Stimulated activated CD8-positive, alpha-beta memory T cell treated with anti-CD3 and anti-CD28 coated beads, Interleukin-15, amount 100 ng/mL, for 1 hour (primary cell): ENCODE measurements at regions not wholly inside any gene's neighbourhood (a gene's known extent, or its start where the extent isn't known, plus 50 kb on each side); places are given as distances from the start of the nearest gene placed in this dataset.
"Not testable (repeated sequence)": the region's sequence is repeated elsewhere in the genome, so short reads cannot be mapped to it uniquely, and the experiment has no call there.

Experiments used
- DNase-seq: peaks from one replicate; pipeline ENCODE4 v3.0.0-alpha.2; 2020; ENCODE audit warnings: low read depth

GRCh38 chr6:168825226-168826077 lies 384.5 kb downstream of the SMOC2 start:
- no peak for DNase-seq

GRCh38 chr6:168823397-168824212 lies 382.6 kb downstream of the SMOC2 start:
- no peak for DNase-seq

GRCh38 chr6:168822376-168822775 lies 381.4 kb downstream of the SMOC2 start:
- DNase-seq: no peak

DNA sequence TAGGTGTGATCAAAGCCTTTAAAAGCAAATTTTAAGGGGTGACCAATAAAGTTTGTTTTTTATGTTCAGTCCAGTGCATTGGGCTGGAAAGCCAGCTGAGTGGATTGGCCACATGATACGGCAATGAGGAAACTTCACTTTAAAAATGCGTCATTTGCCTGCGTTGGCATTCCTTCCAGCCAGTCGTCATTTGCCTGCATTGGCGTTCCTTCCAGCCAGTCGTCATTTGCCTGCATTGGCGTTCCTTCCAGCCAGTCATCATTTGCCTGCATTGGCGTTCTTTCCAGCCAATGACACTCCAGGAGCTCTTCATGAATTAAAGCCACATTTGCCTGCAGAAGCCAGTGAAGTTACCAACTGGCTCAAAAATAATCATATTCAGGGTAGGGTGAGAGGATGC lies 378.6 kb downstream of the SMOC2 start:
- DNase-seq: no peak

DNA sequence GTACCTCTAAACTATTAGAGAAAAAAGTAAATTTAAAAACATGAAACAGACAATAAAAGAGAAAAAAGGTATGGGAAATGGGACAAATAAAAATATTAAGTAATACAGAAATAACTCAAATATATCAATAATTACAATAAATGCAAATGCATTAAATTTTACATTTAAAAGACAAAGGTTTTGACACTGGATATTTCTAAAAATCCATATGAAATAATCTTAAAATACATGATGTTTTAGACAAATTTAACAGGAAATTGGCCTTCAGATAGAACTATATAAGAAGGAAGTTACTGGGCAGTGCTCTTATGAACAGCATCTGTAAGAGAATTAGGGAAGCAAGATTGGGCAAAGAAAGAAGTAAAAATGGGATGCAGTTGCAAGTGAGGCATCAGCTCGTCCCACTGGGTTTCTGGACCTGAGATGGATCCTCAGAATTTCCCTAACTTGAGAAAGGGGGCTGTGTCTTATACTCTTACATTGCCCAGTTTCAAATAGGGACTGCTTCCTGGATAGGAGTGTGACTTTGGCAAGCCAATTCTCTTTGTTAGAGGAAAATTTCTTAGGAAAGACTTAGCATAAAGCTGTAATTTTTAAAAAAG lies 376.7 kb downstream of the SMOC2 start:
- no peak for DNase-seq

- DNase-seq: no peak
Observed at GRCh38 chr6:168815229-168815628, 374.2 kb downstream of the SMOC2 start.

DNA sequence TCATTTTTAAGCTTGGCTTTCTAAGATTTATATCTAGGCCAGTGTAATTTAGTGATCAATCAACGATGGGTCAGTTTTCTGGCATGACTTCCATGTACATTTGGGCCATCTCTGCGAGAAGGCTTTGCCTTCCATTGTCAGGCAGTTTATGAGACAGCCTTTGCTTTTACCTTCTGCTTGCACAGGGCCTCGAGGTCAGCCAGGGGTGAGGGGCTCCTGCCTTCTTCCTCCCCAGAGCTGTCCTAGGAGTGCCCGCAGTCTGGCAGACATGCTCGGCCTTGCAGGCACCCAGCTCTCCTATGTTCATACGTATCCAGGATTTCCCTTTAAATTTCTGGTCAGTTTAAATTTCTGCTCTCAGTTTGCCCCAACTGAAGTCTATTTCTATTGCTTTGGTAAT lies 367.2 kb downstream of the SMOC2 start:
- DNase-seq: no peak

DNA sequence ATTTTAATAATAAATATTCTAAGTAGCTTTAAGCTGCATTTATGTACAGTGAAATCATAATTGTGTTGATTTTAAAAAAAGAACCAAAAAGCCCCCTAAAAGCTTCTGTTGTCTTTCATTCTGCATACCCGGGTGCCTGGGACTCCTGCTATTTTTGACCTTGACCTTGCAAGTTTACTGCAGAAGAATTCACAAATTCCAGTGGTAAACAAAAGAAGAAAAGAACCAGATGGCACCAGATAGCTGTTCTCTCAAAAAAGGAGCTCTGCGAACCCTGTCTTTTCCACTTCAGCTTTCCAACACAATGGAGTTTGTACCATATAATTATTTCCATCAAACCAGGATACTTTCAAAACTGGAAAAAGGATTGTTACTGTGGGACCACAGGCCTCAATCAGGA lies 363.3 kb downstream of the SMOC2 start:
- DNase-seq: no peak

DNA sequence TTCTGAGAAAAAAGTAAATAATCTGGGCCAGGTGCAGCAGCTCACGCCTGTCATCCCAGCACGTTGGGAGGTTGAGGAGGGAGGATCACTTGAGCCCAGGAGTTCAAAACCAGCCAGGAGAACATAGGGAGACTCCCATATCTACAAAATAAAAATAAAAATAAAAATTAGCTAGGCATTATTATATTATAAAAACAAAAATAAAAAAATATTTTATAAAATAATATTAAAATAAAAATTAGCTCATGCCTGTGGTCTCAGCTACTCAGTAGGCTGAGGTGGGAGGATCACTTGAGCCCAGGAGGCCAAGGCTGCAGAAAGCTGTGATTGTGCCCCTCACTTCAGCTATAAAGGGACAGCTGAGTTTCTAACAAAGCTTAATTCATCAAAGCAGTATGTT lies 362.9 kb downstream of the SMOC2 start:
- no peak for DNase-seq

DNA sequence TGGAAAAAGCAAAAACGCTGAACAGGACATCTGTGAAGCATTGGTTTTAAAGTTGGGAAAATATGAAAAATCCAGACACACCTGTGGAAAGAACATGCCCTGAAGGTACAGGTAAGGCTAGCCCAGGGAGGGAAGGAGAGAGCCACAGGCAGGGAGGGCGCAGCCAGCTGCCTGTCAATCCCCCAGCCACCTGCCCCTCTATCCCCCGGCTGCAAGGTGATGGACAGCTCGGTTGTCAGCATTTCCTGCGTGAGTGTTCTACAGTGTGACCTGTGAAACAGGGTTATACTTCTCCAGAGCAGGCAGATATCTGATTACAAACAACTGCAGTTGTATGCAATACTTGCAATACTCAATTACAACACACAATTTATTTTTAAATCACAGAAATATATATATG lies 358.1 kb downstream of the SMOC2 start:
- DNase-seq: no peak

GRCh38 chr6:168796106-168796505 lies 355.1 kb downstream of the SMOC2 start:
- no peak for DNase-seq

DNA sequence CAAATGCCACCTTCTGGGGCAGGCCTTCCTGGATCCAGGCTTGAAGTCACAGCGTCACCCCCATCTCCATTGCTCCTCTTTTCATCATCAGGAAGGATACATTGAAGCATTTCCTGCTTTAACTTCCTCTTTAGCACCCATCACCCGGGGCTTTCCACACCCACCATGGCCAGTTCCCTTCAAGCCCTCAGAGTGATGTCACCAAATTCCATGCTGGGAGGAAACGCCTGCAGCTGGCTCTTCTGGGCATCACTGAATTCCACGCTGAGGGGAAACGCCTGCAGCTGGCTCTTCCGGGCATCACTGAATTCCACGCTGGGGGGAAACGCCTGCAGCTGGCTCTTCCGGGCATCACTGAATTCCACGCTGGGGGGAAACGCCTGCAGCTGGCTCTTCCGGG lies 354.6 kb downstream of the SMOC2 start:
- not testable (repeated sequence) for DNase-seq

GRCh38 chr6:168794491-168794890 lies 353.5 kb downstream of the SMOC2 start:
- DNase-seq: no peak

DNA sequence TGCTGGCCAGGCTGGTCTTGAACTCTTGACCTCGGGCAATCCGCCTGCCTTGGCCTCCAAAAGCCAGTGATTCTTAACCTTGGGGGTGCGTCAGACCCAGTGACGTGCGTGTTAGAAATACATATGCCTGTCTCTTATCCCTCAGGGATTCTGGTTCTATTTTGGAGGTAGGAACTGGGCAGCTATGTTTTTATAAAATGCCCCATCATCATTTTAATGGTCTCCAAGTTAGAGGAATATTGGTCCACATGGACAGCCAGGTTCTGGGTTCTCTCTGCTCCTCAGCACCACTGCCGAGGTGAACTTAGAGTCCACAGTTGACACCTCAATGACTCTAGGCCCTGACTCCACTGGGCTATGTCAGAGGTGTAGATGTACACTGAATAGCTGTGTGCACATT lies 352.7 kb downstream of the SMOC2 start:
- DNase-seq: no peak

DNA sequence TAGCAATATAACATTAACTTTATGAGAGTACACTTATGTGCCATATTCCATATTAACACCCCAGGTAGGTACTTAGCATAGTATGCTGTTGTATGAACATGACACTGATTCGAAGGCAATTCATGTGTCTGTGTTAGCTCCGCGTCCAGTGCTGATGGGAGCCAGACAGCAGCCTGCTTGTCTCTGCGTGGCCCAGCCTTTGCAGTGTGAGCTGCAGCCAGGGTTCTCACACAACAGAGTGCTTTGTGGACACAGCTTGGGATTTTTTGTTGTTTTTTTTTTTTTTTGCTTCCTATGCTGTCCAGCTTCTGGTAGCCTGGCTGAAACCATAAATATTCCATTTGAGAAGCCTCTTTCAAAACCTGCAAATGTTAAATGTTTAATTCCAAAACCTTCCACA lies 350.9 kb downstream of the SMOC2 start:
- no peak for DNase-seq

DNA sequence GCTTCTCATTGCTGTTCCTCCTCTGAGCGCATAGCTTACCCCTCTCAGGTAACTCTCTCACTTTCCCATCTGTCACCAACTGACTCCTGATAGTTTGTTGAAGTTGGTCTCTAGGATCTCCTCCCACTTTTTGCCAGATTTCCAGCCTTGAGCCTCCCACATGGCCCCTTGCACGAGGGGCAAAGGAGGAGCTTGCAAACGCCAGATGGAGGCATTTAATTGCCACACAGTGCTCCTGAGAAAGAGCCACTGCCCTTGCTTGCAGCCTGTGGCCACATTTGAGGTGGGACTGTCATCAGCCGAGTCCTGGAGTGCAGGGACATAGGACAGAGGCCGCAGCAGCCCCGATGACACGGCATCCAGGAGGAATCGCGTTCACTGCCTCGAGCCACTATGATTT lies 348.7 kb downstream of the SMOC2 start:
- DNase-seq: no peak

GRCh38 chr6:168785720-168786511 lies 344.9 kb downstream of the SMOC2 start:
- no peak for DNase-seq

DNA sequence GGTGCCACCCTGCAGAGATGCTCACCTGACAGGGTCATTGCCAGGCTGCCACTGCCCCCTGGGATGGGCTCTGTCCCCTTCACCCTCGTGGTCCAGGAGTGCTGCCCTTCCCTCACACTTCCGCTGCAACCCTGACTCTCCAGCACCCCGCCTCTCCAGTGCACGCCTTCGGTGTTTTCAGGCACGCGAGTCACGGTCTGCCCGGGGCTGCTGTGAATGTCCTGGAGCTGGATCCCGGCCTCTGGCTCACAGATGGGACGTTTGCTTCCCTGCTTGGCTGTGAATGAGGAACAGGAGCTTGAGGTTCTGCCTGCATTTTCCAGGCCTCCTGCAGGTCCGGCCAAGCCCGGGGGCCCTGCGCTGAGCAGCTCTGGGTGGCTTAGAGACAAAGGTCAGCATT lies 343.4 kb downstream of the SMOC2 start:
- no peak for DNase-seq

DNA sequence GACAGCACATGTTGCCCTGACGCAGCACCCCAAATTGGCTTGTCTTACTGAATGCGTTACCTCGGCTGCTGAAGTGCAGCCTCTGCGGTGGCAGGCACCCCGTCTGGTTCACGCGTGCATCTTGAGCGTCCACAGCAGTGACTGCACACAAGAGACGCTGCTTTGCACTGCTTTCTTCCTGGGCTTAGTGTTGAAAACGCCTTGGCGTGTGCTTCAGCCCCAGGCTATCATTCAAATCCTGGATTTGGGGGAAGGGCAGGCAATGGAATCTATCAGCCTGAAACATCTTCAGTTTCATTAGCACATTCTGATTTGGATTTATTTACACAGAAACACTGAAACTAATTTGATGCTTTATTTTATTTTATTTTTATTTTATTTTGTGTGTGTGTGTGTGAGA lies 342.7 kb downstream of the SMOC2 start:
- DNase-seq: no peak

DNA sequence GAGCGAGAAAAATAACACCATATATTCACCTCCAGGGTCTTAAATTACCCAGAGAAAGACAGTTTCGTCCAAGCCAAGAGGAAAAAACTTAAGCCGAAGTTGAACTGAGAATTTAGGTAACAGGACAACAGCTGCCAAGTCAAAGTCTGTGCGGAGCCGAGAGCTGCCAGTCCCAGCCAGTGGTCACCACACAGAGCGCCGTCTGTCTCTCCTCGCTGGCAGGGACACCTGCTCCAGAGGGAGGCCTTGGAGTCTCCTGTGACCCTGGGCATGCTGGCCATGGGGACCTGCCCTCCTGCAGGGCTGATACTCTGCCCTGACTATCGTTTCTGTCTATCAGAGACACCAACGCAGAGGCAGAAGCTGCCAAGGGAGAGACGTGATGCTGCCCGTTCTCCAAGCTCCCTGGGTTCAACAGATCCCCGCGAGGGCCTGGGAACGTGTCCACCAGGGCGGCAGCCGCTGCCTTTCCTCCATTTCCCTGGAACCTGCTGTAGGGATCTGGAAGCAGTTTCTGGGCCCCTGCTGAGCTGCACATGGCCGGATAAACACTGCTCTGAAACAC lies 341.3 kb downstream of the SMOC2 start:
- DNase-seq: no peak

GRCh38 chr6:168778201-168778600 lies 337.2 kb downstream of the SMOC2 start:
- DNase-seq: no peak

- DNase-seq: no peak
Observed at GRCh38 chr6:168774381-168774780, 333.4 kb downstream of the SMOC2 start.
